ENCODE measurements at regions not wholly inside any gene's neighbourhood (a gene's known extent, or its start where the extent isn't known, plus 50 kb on each side); places are given as distances from the start of the nearest gene placed in this dataset.

DNA sequence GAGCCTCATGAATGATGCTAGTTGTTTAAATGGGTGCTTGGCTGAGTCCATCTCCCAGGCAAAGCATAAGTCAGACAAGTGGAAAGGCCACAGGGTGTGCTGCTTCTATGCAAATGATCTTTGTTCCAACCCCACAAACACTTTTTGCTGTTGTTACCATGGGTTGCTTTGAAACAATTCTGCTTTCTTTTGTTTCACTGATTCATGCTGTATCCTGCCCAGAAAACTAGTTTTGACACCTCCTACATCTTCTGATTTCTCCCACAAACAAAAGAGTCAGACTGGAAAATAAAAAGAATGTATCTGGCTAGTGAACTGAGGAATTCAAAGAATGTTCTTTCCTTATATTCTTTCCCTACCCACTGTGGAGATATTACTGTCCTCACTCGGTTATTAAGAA is 298.6 kb downstream of the DIRAS2 start:
- TF ChIP-seq, protein P1, sequence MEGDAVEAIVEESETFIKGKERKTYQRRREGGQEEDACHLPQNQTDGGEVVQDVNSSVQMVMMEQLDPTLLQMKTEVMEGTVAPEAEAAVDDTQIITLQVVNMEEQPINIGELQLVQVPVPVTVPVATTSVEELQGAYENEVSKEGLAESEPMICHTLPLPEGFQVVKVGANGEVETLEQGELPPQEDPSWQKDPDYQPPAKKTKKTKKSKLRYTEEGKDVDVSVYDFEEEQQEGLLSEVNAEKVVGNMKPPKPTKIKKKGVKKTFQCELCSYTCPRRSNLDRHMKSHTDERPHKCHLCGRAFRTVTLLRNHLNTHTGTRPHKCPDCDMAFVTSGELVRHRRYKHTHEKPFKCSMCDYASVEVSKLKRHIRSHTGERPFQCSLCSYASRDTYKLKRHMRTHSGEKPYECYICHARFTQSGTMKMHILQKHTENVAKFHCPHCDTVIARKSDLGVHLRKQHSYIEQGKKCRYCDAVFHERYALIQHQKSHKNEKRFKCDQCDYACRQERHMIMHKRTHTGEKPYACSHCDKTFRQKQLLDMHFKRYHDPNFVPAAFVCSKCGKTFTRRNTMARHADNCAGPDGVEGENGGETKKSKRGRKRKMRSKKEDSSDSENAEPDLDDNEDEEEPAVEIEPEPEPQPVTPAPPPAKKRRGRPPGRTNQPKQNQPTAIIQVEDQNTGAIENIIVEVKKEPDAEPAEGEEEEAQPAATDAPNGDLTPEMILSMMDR (IDR thresholded peaks at IDR 0.05) = no peak
- no peak for TF ChIP-seq POLR2AphosphoS5 (IDR thresholded peaks at IDR 0.05)
- no peak for TF ChIP-seq POLR2A (IDR thresholded peaks at IDR 0.05)
